ENCODE measurements at regions not wholly inside any gene's neighbourhood (a gene's known extent, or its start where the extent isn't known, plus 50 kb on each side); places are given as distances from the start of the nearest gene placed in this dataset.

GRCh38 chr1:244255426-244255965 is 196.2 kb downstream of the ADSS2 start:
- no peaks in the 10 kb centered on the region for H3K79me2 ChIP-seq (ENCODE audit: control insufficient read depth, insufficient read depth, low read length, unreplicated experiment)
- H3K27ac ChIP-seq (ENCODE audit: low read depth, low read length): no peak overlapping the region
- H3K4me3 ChIP-seq (ENCODE audit: low read depth, low read length): no peak overlapping the region
- no peaks in the 10 kb centered on the region for H3K27me3 ChIP-seq (ENCODE audit: insufficient read depth, low read length)
- no peaks in the 10 kb centered on the region for H3K36me3 ChIP-seq (ENCODE audit: insufficient read depth, low read length)
- H3K4me1 ChIP-seq (ENCODE audit: control insufficient read depth, insufficient read depth, low read length, unreplicated experiment): no peaks in the 10 kb centered on the region
- H2AFZ ChIP-seq (ENCODE audit: low read length, unreplicated experiment): no peak overlapping the region

DNA sequence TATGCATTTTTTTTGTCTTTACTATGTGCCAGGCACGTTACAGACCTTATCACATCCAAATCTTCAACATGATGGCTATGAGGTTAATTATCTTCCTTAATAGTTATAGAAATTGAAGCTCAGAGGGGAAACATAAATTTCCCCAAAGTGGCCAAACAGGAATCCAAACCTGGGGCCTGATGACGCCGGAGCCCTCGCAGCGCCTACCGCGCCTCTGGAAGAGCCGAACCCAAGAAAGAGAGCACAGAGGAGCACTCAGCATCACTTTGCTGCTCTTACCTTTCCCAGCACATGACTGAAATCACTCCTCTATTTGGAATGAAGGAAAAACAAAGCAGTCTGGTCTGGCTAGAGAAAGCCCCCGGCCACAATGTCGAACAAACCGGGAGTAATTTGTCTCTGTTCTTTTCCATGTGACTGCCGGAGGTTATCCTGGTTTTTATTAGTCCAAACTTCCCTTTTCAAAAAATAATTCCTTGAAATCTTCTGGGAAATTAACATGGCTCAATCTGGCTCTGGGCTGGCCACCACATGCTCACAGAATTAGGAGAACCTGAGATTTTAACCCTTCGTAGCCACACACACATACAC is 195.5 kb downstream of the ADSS2 start:
- H3K27ac ChIP-seq (ENCODE audit: low read depth, low read length): no peak overlapping the region
- no peak overlapping the region for H2AFZ ChIP-seq (ENCODE audit: low read length, unreplicated experiment)
- H3K36me3 ChIP-seq (ENCODE audit: insufficient read depth, low read length): no peaks in the 10 kb centered on the region
- no peaks in the 10 kb centered on the region for H3K4me1 ChIP-seq (ENCODE audit: control insufficient read depth, insufficient read depth, low read length, unreplicated experiment)
- H3K4me3 ChIP-seq (ENCODE audit: low read depth, low read length): no peak overlapping the region
- H3K79me2 ChIP-seq (ENCODE audit: control insufficient read depth, insufficient read depth, low read length, unreplicated experiment): no peaks in the 10 kb centered on the region
- no peaks in the 10 kb centered on the region for H3K27me3 ChIP-seq (ENCODE audit: insufficient read depth, low read length)

- no peaks in the 10 kb centered on the region for H3K4me1 ChIP-seq (ENCODE audit: control insufficient read depth, insufficient read depth, low read length, unreplicated experiment)
- H3K27ac ChIP-seq (ENCODE audit: low read depth, low read length): no peak overlapping the region
- no peaks in the 10 kb centered on the region; the same call in none of the 2 replicates for H3K27me3 ChIP-seq (ENCODE audit: insufficient read depth, low read length)
- H3K79me2 ChIP-seq (ENCODE audit: control insufficient read depth, insufficient read depth, low read length, unreplicated experiment): no peaks in the 10 kb centered on the region
- no peaks in the 10 kb centered on the region for H3K36me3 ChIP-seq (ENCODE audit: insufficient read depth, low read length)
- no peak overlapping the region for H3K4me3 ChIP-seq (ENCODE audit: low read depth, low read length)
- H2AFZ ChIP-seq (ENCODE audit: low read length, unreplicated experiment): no peak overlapping the region
Observed at GRCh38 chr1:244264163-244264562, 187.5 kb downstream of the ADSS2 start.

GRCh38 chr1:244265507-244265906 is 186.2 kb downstream of the ADSS2 start:
- Histone ChIP-seq H3K4me1 (ENCODE audit: control insufficient read depth, insufficient read depth, low read length, unreplicated experiment) (no peaks in the 10 kb centered on the region), H2AFZ (ENCODE audit: low read length, unreplicated experiment) (no peak overlapping the region), H3K79me2 (ENCODE audit: control insufficient read depth, insufficient read depth, low read length, unreplicated experiment) (no peaks in the 10 kb centered on the region), H3K4me3 (ENCODE audit: low read depth, low read length) (no peak overlapping the region), H3K36me3 (ENCODE audit: insufficient read depth, low read length) (no peaks in the 10 kb centered on the region), H3K27me3 (ENCODE audit: insufficient read depth, low read length) (no peaks in the 10 kb centered on the region; the same call in none of the 2 replicates), H3K27ac (ENCODE audit: low read depth, low read length) (no peak overlapping the region)

DNA sequence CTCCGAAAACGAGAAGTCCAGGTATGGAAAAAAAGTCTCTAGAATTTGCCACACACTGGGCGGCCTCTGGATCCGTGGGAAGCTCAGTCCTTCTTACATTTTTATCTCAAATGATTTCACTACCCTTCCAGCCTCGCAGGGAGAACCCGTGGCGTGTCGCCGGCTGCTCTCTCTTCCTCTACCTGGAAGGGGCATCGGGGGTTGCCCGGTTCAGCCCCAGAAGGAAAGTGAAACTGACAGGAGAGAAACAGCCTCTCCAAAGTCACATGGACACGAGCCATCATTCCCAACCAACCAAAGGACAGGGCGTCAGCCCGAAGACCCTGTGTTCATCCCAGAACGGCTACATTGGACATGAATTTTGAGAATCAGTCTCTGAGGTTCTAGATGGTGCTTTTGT is 182.5 kb downstream of the ADSS2 start:
- Histone ChIP-seq H3K36me3 (ENCODE audit: insufficient read depth, low read length) (no peaks in the 10 kb centered on the region), H3K27ac (ENCODE audit: low read depth, low read length) (no peak overlapping the region), H3K4me1 (ENCODE audit: control insufficient read depth, insufficient read depth, low read length, unreplicated experiment) (peaks cover 9% of the 10 kb centered on the region), H2AFZ (ENCODE audit: low read length, unreplicated experiment) (no peak overlapping the region), H3K27me3 (ENCODE audit: insufficient read depth, low read length) (no peaks in the 10 kb centered on the region; the same call in 1 of the 2 replicates), H3K4me3 (ENCODE audit: low read depth, low read length) (no peak overlapping the region), H3K79me2 (ENCODE audit: control insufficient read depth, insufficient read depth, low read length, unreplicated experiment) (no peaks in the 10 kb centered on the region)

GRCh38 chr1:244271004-244271403 is 180.7 kb downstream of the ADSS2 start:
- Histone ChIP-seq H3K79me2 (ENCODE audit: control insufficient read depth, insufficient read depth, low read length, unreplicated experiment) (no peaks in the 10 kb centered on the region), H3K36me3 (ENCODE audit: insufficient read depth, low read length) (no peaks in the 10 kb centered on the region), H3K4me1 (ENCODE audit: control insufficient read depth, insufficient read depth, low read length, unreplicated experiment) (peaks cover 20% of the 10 kb centered on the region), H3K4me3 (ENCODE audit: low read depth, low read length) (no peak overlapping the region), H2AFZ (ENCODE audit: low read length, unreplicated experiment) (no peak overlapping the region), H3K27me3 (ENCODE audit: insufficient read depth, low read length) (no peaks in the 10 kb centered on the region), H3K27ac (ENCODE audit: low read depth, low read length) (no peak overlapping the region)

- Histone ChIP-seq H2AFZ (ENCODE audit: low read length, unreplicated experiment) (no peak overlapping the region), H3K4me3 (ENCODE audit: low read depth, low read length) (no peak overlapping the region), H3K79me2 (ENCODE audit: control insufficient read depth, insufficient read depth, low read length, unreplicated experiment) (no peaks in the 10 kb centered on the region), H3K36me3 (ENCODE audit: insufficient read depth, low read length) (no peaks in the 10 kb centered on the region), H3K4me1 (ENCODE audit: control insufficient read depth, insufficient read depth, low read length, unreplicated experiment) (peaks cover 20% of the 10 kb centered on the region), H3K27me3 (ENCODE audit: insufficient read depth, low read length) (no peaks in the 10 kb centered on the region), H3K27ac (ENCODE audit: low read depth, low read length) (no peak overlapping the region)
Observed at GRCh38 chr1:244271691-244272308, 179.9 kb downstream of the ADSS2 start.

DNA sequence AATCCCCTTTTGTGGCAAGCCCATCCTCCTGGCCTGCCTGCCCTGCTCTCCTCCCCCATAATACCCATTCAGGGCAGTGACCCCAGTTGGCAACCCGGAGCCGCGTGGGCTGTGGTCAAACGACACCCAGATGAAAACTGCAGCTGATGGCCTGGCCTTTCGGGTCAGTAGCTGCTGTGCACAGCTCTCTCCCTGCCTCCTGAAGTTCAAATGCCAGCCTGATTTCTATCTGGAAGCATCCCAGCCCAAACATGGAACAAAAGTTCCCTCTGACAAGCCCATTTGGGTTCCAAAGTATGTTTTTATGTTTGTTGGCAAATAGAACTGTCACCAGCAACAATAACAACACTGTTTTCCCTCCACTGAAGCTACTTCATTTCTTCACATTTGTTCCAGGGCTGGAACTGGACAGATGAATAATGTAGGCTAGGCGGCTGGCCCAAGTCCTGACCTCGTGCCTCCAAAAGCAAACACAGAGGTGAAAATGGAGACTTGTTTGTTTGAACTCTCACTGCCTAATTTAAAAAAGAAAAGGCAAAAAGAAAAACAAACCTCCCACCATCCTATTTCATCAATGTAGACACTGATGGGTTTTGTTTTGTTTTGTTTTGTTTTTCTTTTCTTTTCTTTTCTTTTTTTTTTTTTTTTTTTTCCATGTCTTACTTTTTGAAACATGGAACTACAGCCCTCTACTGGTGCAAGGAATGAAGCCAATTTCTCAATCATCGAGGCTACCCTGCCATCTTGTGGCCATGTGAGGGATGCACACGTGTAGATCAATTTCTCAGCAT is 179.0 kb downstream of the ADSS2 start:
- Histone ChIP-seq H3K27me3 (ENCODE audit: insufficient read depth, low read length) (no peaks in the 10 kb centered on the region), H3K36me3 (ENCODE audit: insufficient read depth, low read length) (no peaks in the 10 kb centered on the region), H3K4me3 (ENCODE audit: low read depth, low read length) (peak overlapping the region; percentile 70), H3K4me1 (ENCODE audit: control insufficient read depth, insufficient read depth, low read length, unreplicated experiment) (peaks cover 20% of the 10 kb centered on the region), H3K79me2 (ENCODE audit: control insufficient read depth, insufficient read depth, low read length, unreplicated experiment) (no peaks in the 10 kb centered on the region), H2AFZ (ENCODE audit: low read length, unreplicated experiment) (peak overlapping the region; percentile 77), H3K27ac (ENCODE audit: low read depth, low read length) (peak overlapping the region; percentile 91)

DNA sequence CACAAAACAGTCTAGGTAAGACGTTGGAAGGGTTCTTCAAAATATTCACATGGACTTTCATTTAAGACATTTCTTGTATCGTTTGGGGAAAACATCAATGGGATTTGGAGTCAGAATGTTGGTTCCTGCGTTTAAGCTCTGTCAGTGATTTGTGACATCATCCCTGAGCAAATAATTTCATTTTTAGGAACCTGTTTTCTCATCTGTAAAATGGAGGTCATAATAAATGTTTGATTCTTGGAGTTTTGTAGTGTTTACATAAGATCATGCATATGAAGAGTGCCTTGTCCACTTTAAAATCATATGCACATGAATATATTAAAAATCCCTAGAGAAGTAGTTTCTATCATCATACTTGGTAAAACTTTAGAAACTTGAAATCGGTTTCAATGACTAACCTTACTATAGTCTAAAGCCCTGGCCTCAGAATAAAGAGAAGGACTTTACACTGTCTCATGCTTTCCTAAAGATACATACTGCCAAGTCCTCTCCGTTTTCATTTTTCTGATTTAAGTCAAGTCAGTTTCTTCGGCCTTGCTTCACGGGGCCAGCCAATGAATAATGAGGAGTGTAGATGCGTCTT is 178.4 kb downstream of the ADSS2 start:
- H3K27ac ChIP-seq (ENCODE audit: low read depth, low read length): peak overlapping the region; percentile 91
- peak overlapping the region; percentile 70 for H3K4me3 ChIP-seq (ENCODE audit: low read depth, low read length)
- H2AFZ ChIP-seq (ENCODE audit: low read length, unreplicated experiment): peak overlapping the region; percentile 77
- H3K27me3 ChIP-seq (ENCODE audit: insufficient read depth, low read length): no peaks in the 10 kb centered on the region
- H3K36me3 ChIP-seq (ENCODE audit: insufficient read depth, low read length): no peaks in the 10 kb centered on the region
- no peaks in the 10 kb centered on the region for H3K79me2 ChIP-seq (ENCODE audit: control insufficient read depth, insufficient read depth, low read length, unreplicated experiment)
- peaks cover 20% of the 10 kb centered on the region for H3K4me1 ChIP-seq (ENCODE audit: control insufficient read depth, insufficient read depth, low read length, unreplicated experiment)

DNA sequence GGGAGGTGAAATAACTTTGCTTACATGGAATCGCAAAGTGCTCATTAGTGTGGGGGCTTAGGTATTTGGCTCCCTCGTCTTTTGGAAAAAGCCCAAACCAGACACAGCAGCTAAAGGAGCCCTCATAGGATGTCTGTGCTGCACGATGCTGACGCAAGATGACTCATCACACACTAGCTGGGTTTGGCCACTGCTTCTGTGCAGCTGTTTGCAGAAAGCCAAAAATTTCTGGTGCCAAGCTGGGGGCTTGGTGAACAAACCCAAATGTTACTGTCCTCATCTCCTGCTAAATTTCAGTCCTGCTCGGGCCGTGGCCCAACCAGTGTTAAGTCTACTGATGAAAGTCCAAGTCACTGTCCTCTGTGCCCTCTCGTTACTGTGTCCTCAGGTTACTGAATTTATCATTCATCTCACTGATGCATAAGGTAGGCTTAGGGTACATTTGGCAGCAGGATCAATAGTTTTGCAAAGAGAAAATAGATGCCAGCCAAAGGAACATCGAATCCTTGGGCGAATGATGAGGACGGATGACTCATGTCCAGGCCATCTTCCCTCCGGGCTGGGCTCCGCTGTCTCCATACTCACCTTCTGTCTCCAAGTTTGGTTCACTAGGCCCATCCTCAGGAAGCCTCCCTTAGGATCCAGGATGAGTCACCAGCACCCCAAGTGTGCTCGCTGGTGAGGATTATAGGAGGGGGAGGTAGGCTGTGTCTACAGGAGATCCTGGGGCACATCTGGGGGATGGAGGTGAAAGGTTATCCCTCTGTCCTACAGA is 177.7 kb downstream of the ADSS2 start:
- Histone ChIP-seq H2AFZ (ENCODE audit: low read length, unreplicated experiment) (peak overlapping the region; percentile 77), H3K4me1 (ENCODE audit: control insufficient read depth, insufficient read depth, low read length, unreplicated experiment) (peaks cover 20% of the 10 kb centered on the region), H3K27me3 (ENCODE audit: insufficient read depth, low read length) (no peaks in the 10 kb centered on the region), H3K36me3 (ENCODE audit: insufficient read depth, low read length) (no peaks in the 10 kb centered on the region), H3K27ac (ENCODE audit: low read depth, low read length) (peak overlapping the region; percentile 91), H3K4me3 (ENCODE audit: low read depth, low read length) (peak overlapping the region; percentile 70), H3K79me2 (ENCODE audit: control insufficient read depth, insufficient read depth, low read length, unreplicated experiment) (no peaks in the 10 kb centered on the region)

Data from ACC112 (cell line).